SK-N-SH (cell line): ENCODE measurements at regions not wholly inside any gene's neighbourhood (a gene's known extent, or its start where the extent isn't known, plus 50 kb on each side); places are given as distances from the start of the nearest gene placed in this dataset.

Source experiments
- CTCF ChIA-PET: fragments of 300-600, 350-600 bp; formaldehyde crosslinking; extraction: SDS; loops from one replicate; lab custom pipeline; 2021; lab: Yijun Ruan, JAX
- POLR2A ChIA-PET: fragments of 350-600 bp; sonication (Branson Sonifier 250); formaldehyde crosslinking; extraction: SDS; loops from one replicate; lab custom pipeline; 2020; ENCODE audit warnings: antibody characterized with exemption, inconsistent platforms; lab: Yijun Ruan, JAX
- DNase-seq: peaks from one replicate; pipeline ENCODE4 v3.0.0; 2012
- H2AFZ ChIP-seq: fragments of 200-600 bp; sonication (generic); 2 replicates; pipeline ENCODE4 v1.8.1; 2016; ENCODE audit warnings: antibody characterized with exemption, mild to moderate bottlenecking, low read depth
- H3F3A ChIP-seq: fragments of 200-600 bp; sonication (generic); replicated peaks from 2 replicates; pipeline ENCODE3; 2016; ENCODE audit warnings: antibody characterized with exemption, mild to moderate bottlenecking; ENCODE audit not compliant: insufficient read depth
- H3K27ac ChIP-seq, 2 experiments: fragments of 200-500 bp in 1 of 2; fragments of 200-600 bp in 1 of 2; sonication (Bioruptor generic) in 1 of 2; sonication (generic), shearing (Covaris generic) in 1 of 2; 2 replicates each; pipeline versions ENCODE4 v1.5.1 to v1.6.1; 2014 to 2016; ENCODE audit warnings: low read depth in 2 of 2, inconsistent platforms in 1 of 2, low read length in 1 of 2, mild to moderate bottlenecking in 1 of 2, mixed read lengths in 1 of 2
- H3K27me3 ChIP-seq: fragments of 200-600 bp; sonication (generic), shearing (Covaris generic); 2 replicates; pipeline ENCODE4 v1.6.1; 2016; ENCODE audit warnings: mixed run types; ENCODE audit not compliant: insufficient read depth
- H3K36me3 ChIP-seq, 2 experiments: fragments of 200-500 bp in 1 of 2; fragments of 200-600 bp in 1 of 2; sonication (Bioruptor generic) in 1 of 2; sonication (generic) in 1 of 2; replicated peaks in 1 of 2; 2 replicates each; pipeline versions ENCODE3 to v1.5.1; 2014 to 2016; ENCODE audit warnings: low read length in 1 of 2, mild to moderate bottlenecking in 1 of 2; ENCODE audit not compliant: insufficient read depth in 2 of 2, control insufficient read depth in 1 of 2
- H3K4me1 ChIP-seq, 2 experiments: fragments of 200-500 bp in 1 of 2; fragments of 200-600 bp in 1 of 2; sonication (Bioruptor generic) in 1 of 2; sonication (generic), shearing (Covaris generic) in 1 of 2; 2 replicates each; pipeline versions ENCODE4 v1.5.1 to v1.6.1; 2014 to 2016; ENCODE audit warnings: low read depth in 1 of 2, low read length in 1 of 2, mixed run types in 1 of 2; ENCODE audit not compliant: insufficient read depth in 2 of 2, control insufficient read depth in 1 of 2
- H3K4me2 ChIP-seq: fragments of 200-600 bp; sonication (generic), shearing (Covaris generic); 2 replicates; pipeline ENCODE4 v1.6.1; 2017; ENCODE audit warnings: mixed run types
- H3K4me3 ChIP-seq, 2 experiments: fragments of 200-500 bp in 1 of 2; fragments of 200-600 bp in 1 of 2; sonication (Bioruptor generic) in 1 of 2; sonication (generic), shearing (Covaris generic) in 1 of 2; 2 replicates each; pipeline versions ENCODE4 v1.5.1 to v1.8.1; 2014 to 2016; ENCODE audit warnings: low read depth in 2 of 2, inconsistent platforms in 1 of 2, low read length in 1 of 2, mild to moderate bottlenecking in 1 of 2, mixed read lengths in 1 of 2, moderate library complexity in 1 of 2
- H3K79me2 ChIP-seq: fragments of 200-600 bp; sonication (generic); 2 replicates; pipeline ENCODE4 v1.8.1; 2017; ENCODE audit warnings: mild to moderate bottlenecking; ENCODE audit not compliant: insufficient read depth
- H3K9ac ChIP-seq: fragments of 200-600 bp; sonication (generic); 2 replicates; pipeline ENCODE4 v1.6.1; 2017; ENCODE audit warnings: mixed run types
- H3K9me2 ChIP-seq: fragments of 200-600 bp; sonication (generic); 2 replicates; pipeline ENCODE4 v1.6.1; 2017; ENCODE audit warnings: mixed run types
- H3K9me3 ChIP-seq: fragments of 200-600 bp; sonication (generic); 2 replicates; pipeline ENCODE4 v1.6.1; 2017; ENCODE audit warnings: mixed run types, mild to moderate bottlenecking, moderate library complexity
- H4K20me1 ChIP-seq: fragments of 200-600 bp; sonication (generic); 2 replicates; pipeline ENCODE4 v1.6.1; 2017; ENCODE audit warnings: mild to moderate bottlenecking, mixed run types; ENCODE audit not compliant: insufficient read depth
- EP300 ChIP-seq, 2 experiments: IDR thresholded peaks; 2 replicates each; pipeline versions ENCODE4 v1.4.0 to v1.6.1; 2012; ENCODE audit warnings: borderline replicate concordance in 1 of 2, low read depth in 1 of 2, low read length in 1 of 2
- FOXJ3 ChIP-seq: sonication (generic); formaldehyde crosslinking; IDR thresholded peaks from 2 replicates; pipeline ENCODE4 v1.5.1; 2020; ENCODE audit warnings: mild to moderate bottlenecking, missing genetic modification reagents
- FOXM1 ChIP-seq: IDR thresholded peaks from 2 replicates; pipeline ENCODE4 v1.4.0; 2012; ENCODE audit warnings: low read depth, mild to moderate bottlenecking
- GATA2 ChIP-seq: sonication (generic); formaldehyde crosslinking; IDR thresholded peaks from 2 replicates; pipeline ENCODE4 v1.5.0; 2020; ENCODE audit warnings: mild to moderate bottlenecking, missing genetic modification reagents
- MEF2A ChIP-seq: IDR thresholded peaks from 2 replicates; pipeline ENCODE4 v1.4.0; 2012; ENCODE audit warnings: low read depth, borderline replicate concordance
- NFIC ChIP-seq: IDR thresholded peaks from 2 replicates; pipeline ENCODE4 v1.4.0; 2012; ENCODE audit warnings: borderline replicate concordance
- NRF1 ChIP-seq: IDR thresholded peaks from 2 replicates; pipeline ENCODE4 v1.6.1; 2012; ENCODE audit warnings: low read depth, mild to moderate bottlenecking, low read length
- POLR2AphosphoS5 ChIP-seq: IDR thresholded peaks from 2 replicates; pipeline ENCODE4 v1.6.1; 2012; ENCODE audit warnings: low read depth, low read length
- SIN3A ChIP-seq: IDR thresholded peaks from 2 replicates; pipeline ENCODE4 v1.6.1; 2012; ENCODE audit warnings: low read depth, mild to moderate bottlenecking, low read length, moderate library complexity, borderline replicate concordance
- SMC3 ChIP-seq: IDR thresholded peaks from 2 replicates; pipeline ENCODE4 v1.6.1; 2012; ENCODE audit warnings: low read depth, low read length, improper control_type of control experiment
- TEAD4 ChIP-seq: IDR thresholded peaks from 2 replicates; pipeline ENCODE4 v1.4.0; 2012; ENCODE audit warnings: mild to moderate bottlenecking, borderline replicate concordance; ENCODE audit not compliant: insufficient read depth
- whole genome bisulfite sequencing: methylation state at CpG from one replicate; pipeline ENCODE4 v1.1.6; 2017; ENCODE audit warnings: low lambda C conversion rate; 5-methylcytosine and 5-hydroxymethylcytosine counted together
- TF ChIP-seq, protein P1 (sequence below): IDR thresholded peaks from 2 replicates; pipeline ENCODE4 v1.6.1; 2012; ENCODE audit warnings: mild to moderate bottlenecking, low read depth, low read length, moderate library complexity
- TF ChIP-seq, protein P2 (sequence below): fragments of 150-350 bp; IDR thresholded peaks from 2 replicates; pipeline ENCODE4 v1.6.1; 2017; ENCODE audit warnings: antibody characterized with exemption, low read length, low read depth, borderline replicate concordance
- TF ChIP-seq, protein P3 (sequence below): IDR thresholded peaks from 2 replicates; pipeline ENCODE4 v1.4.0; 2012; ENCODE audit warnings: low read depth, borderline replicate concordance

DNA sequence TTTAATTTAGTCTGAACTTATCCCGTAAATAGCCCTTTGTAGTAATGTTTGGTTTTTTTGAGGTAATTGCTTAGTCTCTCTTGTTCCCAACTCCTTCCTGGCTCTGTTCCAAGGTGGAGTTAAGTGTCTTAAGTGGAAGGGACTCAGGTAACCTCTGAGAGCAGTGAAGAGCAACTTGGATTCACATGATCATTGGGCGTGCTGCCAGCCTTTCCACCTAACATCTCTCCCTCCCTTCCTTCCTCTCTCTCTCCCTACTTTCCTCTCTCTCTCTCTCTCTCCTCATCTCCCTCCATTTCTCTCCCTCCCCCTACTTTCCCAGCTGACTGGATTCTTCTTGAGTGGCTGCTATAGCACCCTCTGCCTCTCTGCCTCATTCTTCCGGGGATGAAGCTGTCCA, 232.9 kb upstream of the SASH1 start:
- ChIA-PET CTCF (interaction anchor here (0.7 kb wide), 1 partner anchor 137 kb away, joined by 3 read pairs; no protein-coding TSS in a partner anchor), POLR2A (no interaction called here)
- Histone ChIP-seq H3K27me3 (no peaks in the 10 kb centered on the region; the same call in 1 of the 2 replicates), H3K9me2 (no peaks in the 10 kb centered on the region), H3K4me1 (no peaks in the 10 kb centered on the region), H3F3A (no peaks in the 10 kb centered on the region), H3K9me3 (no peaks in the 10 kb centered on the region), H3K79me2 (no peaks in the 10 kb centered on the region), H4K20me1 (no peaks in the 10 kb centered on the region), H3K27ac (no peak overlapping the region), H3K9ac (no peak overlapping the region), H3K4me2 (no peak overlapping the region), H2AFZ (no peak overlapping the region), H3K4me3 (no peak overlapping the region), H3K36me3 (no peaks in the 10 kb centered on the region)
- WGBS, result 18% methylated on average over 3 of the region's 3 CpGs
- TF ChIP-seq FOXJ3, result no peak
- TF ChIP-seq, protein P1, sequence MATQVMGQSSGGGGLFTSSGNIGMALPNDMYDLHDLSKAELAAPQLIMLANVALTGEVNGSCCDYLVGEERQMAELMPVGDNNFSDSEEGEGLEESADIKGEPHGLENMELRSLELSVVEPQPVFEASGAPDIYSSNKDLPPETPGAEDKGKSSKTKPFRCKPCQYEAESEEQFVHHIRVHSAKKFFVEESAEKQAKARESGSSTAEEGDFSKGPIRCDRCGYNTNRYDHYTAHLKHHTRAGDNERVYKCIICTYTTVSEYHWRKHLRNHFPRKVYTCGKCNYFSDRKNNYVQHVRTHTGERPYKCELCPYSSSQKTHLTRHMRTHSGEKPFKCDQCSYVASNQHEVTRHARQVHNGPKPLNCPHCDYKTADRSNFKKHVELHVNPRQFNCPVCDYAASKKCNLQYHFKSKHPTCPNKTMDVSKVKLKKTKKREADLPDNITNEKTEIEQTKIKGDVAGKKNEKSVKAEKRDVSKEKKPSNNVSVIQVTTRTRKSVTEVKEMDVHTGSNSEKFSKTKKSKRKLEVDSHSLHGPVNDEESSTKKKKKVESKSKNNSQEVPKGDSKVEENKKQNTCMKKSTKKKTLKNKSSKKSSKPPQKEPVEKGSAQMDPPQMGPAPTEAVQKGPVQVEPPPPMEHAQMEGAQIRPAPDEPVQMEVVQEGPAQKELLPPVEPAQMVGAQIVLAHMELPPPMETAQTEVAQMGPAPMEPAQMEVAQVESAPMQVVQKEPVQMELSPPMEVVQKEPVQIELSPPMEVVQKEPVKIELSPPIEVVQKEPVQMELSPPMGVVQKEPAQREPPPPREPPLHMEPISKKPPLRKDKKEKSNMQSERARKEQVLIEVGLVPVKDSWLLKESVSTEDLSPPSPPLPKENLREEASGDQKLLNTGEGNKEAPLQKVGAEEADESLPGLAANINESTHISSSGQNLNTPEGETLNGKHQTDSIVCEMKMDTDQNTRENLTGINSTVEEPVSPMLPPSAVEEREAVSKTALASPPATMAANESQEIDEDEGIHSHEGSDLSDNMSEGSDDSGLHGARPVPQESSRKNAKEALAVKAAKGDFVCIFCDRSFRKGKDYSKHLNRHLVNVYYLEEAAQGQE, result no peak
- no peak for TF ChIP-seq NRF1
- no peak for TF ChIP-seq SMC3
- no peak for TF ChIP-seq FOXM1
- no peak for TF ChIP-seq EP300 (IDR thresholded peaks at IDR 0.05; ENCODE audit: borderline replicate concordance in 1 of 2, low read depth in 1 of 2, low read length in 1 of 2)
- TF ChIP-seq, protein P2, sequence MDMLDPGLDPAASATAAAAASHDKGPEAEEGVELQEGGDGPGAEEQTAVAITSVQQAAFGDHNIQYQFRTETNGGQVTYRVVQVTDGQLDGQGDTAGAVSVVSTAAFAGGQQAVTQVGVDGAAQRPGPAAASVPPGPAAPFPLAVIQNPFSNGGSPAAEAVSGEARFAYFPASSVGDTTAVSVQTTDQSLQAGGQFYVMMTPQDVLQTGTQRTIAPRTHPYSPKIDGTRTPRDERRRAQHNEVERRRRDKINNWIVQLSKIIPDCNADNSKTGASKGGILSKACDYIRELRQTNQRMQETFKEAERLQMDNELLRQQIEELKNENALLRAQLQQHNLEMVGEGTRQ, result no peak
- no peak for TF ChIP-seq MEF2A
- TF ChIP-seq, protein P3, sequence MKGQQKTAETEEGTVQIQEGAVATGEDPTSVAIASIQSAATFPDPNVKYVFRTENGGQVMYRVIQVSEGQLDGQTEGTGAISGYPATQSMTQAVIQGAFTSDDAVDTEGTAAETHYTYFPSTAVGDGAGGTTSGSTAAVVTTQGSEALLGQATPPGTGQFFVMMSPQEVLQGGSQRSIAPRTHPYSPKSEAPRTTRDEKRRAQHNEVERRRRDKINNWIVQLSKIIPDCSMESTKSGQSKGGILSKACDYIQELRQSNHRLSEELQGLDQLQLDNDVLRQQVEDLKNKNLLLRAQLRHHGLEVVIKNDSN, result no peak
- TF ChIP-seq NFIC, result no peak
- no peak for TF ChIP-seq POLR2AphosphoS5
- no peak for TF ChIP-seq SIN3A
- no peak for TF ChIP-seq TEAD4
- TF ChIP-seq GATA2 (CRISPR knock-in tag), result no peak
- no peak for DNase-seq
